ENCODE measurements at regions not wholly inside any gene's neighbourhood (a gene's known extent, or its start where the extent isn't known, plus 50 kb on each side); places are given as distances from the start of the nearest gene placed in this dataset.

DNA sequence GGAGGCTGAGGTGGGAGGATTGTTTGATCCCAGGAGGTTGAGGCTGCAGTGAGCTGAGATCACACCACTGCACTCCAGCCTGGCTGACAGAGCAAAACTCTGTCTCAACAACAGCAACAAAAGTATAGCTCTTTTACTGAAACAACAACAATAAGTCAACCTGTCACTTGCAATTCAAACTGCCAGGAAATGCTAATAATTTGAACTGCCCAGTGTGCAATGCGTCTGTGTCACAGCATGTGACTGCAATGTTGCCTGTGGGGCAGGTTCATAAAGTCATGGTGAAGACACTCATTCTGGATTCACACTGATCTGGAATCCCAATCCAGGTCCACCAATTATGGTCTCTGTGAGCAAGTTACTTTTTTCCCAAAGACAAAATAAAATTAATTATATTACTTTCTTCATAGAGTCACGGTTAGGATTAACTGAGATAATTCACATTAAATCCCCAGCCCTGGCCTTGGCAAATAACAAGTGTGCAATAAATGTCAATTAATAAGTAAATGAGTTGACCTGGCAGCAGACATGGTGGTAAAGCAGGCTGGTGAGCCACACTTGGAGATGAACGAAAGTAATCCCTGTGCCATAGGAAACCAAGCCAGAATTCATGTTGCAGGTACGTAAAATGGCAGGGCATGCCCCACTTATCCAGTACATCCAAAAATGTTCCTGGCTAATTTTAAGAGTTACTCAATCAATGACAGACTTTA is 89.1 kb upstream of the CPSF6 start:
- no peak for DNase-seq (ENCODE audit: low read depth)
- no peak overlapping the region for H3K4me3 ChIP-seq (ENCODE audit: control insufficient read depth, low read depth, low read length)
- TF ChIP-seq, protein P1, sequence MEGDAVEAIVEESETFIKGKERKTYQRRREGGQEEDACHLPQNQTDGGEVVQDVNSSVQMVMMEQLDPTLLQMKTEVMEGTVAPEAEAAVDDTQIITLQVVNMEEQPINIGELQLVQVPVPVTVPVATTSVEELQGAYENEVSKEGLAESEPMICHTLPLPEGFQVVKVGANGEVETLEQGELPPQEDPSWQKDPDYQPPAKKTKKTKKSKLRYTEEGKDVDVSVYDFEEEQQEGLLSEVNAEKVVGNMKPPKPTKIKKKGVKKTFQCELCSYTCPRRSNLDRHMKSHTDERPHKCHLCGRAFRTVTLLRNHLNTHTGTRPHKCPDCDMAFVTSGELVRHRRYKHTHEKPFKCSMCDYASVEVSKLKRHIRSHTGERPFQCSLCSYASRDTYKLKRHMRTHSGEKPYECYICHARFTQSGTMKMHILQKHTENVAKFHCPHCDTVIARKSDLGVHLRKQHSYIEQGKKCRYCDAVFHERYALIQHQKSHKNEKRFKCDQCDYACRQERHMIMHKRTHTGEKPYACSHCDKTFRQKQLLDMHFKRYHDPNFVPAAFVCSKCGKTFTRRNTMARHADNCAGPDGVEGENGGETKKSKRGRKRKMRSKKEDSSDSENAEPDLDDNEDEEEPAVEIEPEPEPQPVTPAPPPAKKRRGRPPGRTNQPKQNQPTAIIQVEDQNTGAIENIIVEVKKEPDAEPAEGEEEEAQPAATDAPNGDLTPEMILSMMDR (conservative IDR thresholded peaks at IDR 0.05; ENCODE audit: control insufficient read depth, insufficient read depth, low read depth, low read length): no peak

DNA sequence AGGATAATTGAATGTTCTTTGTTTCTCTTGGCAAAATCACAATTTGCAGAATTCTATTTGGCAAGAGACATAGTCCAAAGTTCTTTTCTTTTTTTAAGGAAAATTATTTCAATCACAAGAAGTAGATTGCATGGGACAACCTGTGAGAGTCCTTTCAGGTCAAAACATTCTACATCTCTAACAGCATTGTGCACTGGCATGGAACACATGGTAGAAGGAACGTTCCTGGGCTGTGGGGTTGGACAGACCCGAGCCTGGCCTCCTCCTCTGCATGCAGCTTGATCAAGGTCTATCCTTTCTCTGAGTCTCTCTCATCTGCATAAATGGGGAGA is 88.6 kb upstream of the CPSF6 start:
- TF ChIP-seq, protein P1 (conservative IDR thresholded peaks at IDR 0.05; ENCODE audit: control insufficient read depth, insufficient read depth, low read depth, low read length): no peak
- H3K4me3 ChIP-seq (ENCODE audit: control insufficient read depth, low read depth, low read length): no peak overlapping the region
- peak; percentile 33 for DNase-seq (ENCODE audit: low read depth)

DNA sequence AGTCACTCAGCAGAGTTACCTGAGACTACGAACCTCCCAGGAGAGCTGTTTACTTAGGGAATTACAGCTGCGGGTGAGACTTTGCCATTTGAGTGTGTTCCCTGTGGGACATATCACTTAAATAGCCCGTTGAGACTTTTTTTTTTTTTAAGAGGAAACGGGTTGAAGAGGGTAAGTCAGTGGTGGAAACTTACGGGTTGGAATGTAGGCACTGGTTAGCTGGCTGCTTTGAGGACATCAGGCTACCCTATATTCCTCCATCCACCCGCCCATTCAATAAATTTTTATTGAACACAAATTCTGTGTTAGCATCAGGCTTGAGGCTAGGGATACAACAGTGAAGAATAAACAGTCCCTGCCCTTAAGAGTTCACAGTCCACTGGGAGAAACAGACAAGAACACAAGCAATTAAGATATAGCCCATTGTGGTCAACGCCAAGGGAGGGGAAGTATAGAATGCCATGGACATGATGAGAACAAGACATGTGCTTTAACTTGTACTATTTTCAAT is 88.1 kb upstream of the CPSF6 start:
- TF ChIP-seq, protein P1 (conservative IDR thresholded peaks at IDR 0.05; ENCODE audit: control insufficient read depth, insufficient read depth, low read depth, low read length): no peak
- DNase-seq (ENCODE audit: low read depth): peak; percentile 79
- H3K4me3 ChIP-seq (ENCODE audit: control insufficient read depth, low read depth, low read length): no peak overlapping the region

DNA sequence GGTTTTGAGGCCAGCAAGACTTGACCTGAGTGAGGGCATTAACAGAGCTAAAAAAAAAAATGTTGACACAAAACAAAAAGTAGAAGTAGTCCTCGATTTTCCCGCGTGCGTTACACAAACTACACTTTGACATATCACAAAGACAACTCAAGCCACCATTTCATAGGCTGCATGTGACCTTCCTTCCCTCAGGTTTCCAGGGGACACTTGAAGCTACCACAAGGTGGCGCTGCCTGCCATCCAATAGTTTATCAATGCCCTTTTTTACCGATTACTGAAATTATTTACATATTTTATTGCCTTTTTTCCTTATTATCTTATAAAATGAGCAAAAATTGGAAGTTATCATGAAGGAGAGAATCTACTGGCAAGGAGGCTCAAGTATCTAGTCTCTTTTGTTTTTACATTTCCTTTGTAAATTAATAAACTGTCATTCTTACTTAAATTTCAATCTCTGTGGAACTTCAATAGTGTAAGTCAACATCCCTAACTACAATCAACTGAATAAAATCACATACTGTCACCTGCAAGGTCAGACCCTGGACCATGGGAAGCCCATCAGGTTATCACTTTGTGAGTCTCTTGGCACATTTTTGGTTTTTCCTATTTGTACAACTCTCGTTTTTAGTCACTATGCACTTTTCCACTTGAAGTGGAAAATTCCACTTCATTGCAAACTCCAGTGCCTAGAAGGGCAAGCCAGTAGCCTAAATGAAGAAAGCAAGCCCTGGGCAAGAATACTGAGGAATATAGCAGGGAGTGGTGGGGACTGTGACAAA is 84.6 kb upstream of the CPSF6 start:
- no peak overlapping the region for H3K4me3 ChIP-seq (ENCODE audit: control insufficient read depth, low read depth, low read length)
- DNase-seq (ENCODE audit: low read depth): peak; percentile 72
- TF ChIP-seq, protein P1 (conservative IDR thresholded peaks at IDR 0.05; ENCODE audit: control insufficient read depth, insufficient read depth, low read depth, low read length): peak; percentile 97

DNA sequence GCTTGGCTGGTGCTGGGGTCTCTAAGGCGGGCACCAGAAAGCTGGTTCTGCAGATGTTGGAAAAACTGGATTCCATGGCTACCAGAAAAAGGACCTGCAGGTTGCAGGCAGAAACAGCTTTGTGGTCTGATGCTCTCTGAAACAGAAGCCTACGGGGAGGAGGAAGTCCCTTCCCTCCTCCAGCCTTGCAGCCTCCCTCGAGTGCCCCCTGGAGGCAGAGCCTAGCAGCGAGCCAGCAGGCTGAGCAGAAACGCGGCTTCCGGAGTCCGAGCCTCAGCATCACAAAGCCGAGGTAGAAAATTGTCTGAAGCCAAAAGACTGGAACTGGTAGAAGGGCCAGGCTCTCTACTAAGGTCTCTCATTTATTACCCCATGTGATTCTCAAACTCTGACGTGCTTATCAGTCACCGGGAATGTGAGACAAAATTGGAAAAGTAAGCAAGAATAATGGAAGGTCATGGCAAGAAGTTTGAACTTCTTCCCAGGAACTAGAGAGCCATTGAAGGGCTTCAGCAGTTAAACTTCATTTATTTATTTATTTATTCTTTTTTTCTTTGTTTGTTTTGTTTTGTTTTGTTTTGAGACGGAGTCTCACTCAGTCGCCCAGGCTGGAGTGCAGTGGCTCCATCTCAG is 82.2 kb upstream of the CPSF6 start:
- peak; percentile 80 for DNase-seq (ENCODE audit: low read depth)
- no peak overlapping the region for H3K4me3 ChIP-seq (ENCODE audit: control insufficient read depth, low read depth, low read length)
- TF ChIP-seq, protein P1 (conservative IDR thresholded peaks at IDR 0.05; ENCODE audit: control insufficient read depth, insufficient read depth, low read depth, low read length): peak; percentile 99

DNA sequence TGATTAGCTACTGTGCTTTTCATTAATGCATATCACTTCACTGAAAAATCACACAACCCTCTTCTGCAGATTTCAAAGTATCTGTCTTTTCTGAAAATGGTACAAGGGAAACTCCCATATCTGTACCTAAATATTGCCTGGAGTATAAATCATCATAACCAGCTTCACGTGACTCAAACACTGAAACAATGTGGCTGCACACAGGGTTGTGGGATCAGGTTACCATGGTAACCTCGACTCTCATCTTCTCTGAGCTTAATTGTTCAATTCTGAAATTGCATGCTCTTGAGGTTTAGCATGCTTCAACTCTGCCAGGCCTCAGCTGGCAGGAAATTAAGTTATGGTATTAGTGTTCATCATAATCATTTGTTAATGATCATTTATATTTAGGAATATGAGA is 77.5 kb upstream of the CPSF6 start:
- peak; percentile 28 for DNase-seq (ENCODE audit: low read depth)
- TF ChIP-seq, protein P1 (conservative IDR thresholded peaks at IDR 0.05; ENCODE audit: control insufficient read depth, insufficient read depth, low read depth, low read length): no peak
- H3K4me3 ChIP-seq (ENCODE audit: control insufficient read depth, low read depth, low read length): no peak overlapping the region
